ENCODE measurements at regions not wholly inside any gene's neighbourhood (a gene's known extent, or its start where the extent isn't known, plus 50 kb on each side); places are given as distances from the start of the nearest gene placed in this dataset.

GRCh38 chr13:76198568-76199163, 562.5 kb downstream of the LMO7 start:
- DNase-seq (ENCODE audit: low read depth): no peak

- DNase-seq (ENCODE audit: low read depth): no peak
Observed at GRCh38 chr13:76189882-76190519, 553.9 kb downstream of the LMO7 start.

GRCh38 chr13:76175961-76176725, 540.0 kb downstream of the LMO7 start:
- DNase-seq (ENCODE audit: low read depth): no peak

GRCh38 chr13:76168661-76169060, 532.5 kb downstream of the LMO7 start:
- DNase-seq (ENCODE audit: low read depth): no peak

GRCh38 chr13:76164290-76164689, 528.2 kb downstream of the LMO7 start:
- DNase-seq (ENCODE audit: low read depth): no peak

- no peak for DNase-seq (ENCODE audit: low read depth)
Observed at GRCh38 chr13:76163761-76164160, 527.6 kb downstream of the LMO7 start.

- DNase-seq (ENCODE audit: low read depth): no peak
Observed at GRCh38 chr13:76160961-76161925, 525.1 kb downstream of the LMO7 start.

- no peak for DNase-seq (ENCODE audit: low read depth)
Observed at GRCh38 chr13:76160506-76160905, 524.4 kb downstream of the LMO7 start.

GRCh38 chr13:76157926-76158325, 521.8 kb downstream of the LMO7 start:
- no peak for DNase-seq (ENCODE audit: low read depth)

GRCh38 chr13:76153239-76153638, 517.1 kb downstream of the LMO7 start:
- no peak for DNase-seq (ENCODE audit: low read depth)

GRCh38 chr13:76148926-76149325, 512.8 kb downstream of the LMO7 start:
- no peak for DNase-seq (ENCODE audit: low read depth)

- DNase-seq (ENCODE audit: low read depth): no peak
Observed at GRCh38 chr13:76148374-76148773, 512.2 kb downstream of the LMO7 start.

GRCh38 chr13:76132532-76132931, 496.4 kb downstream of the LMO7 start:
- DNase-seq (ENCODE audit: low read depth): no peak

GRCh38 chr13:76131551-76131950, 495.4 kb downstream of the LMO7 start:
- no peak for DNase-seq (ENCODE audit: low read depth)

- DNase-seq (ENCODE audit: low read depth): no peak
Observed at GRCh38 chr13:76129305-76130000, 493.3 kb downstream of the LMO7 start.

GRCh38 chr13:76127922-76128321, 491.8 kb downstream of the LMO7 start:
- no peak for DNase-seq (ENCODE audit: low read depth)

- DNase-seq (ENCODE audit: low read depth): no peak
Observed at GRCh38 chr13:76123548-76123947, 487.4 kb downstream of the LMO7 start.

- DNase-seq (ENCODE audit: low read depth): no peak
Observed at GRCh38 chr13:76116751-76117360, 480.7 kb downstream of the LMO7 start.

- no peak for DNase-seq (ENCODE audit: low read depth)
Observed at GRCh38 chr13:76106763-76107162, 470.6 kb downstream of the LMO7 start.

GRCh38 chr13:76094645-76095044, 458.5 kb downstream of the LMO7 start:
- DNase-seq (ENCODE audit: low read depth): no peak

GRCh38 chr13:76091076-76091475, 454.9 kb downstream of the LMO7 start:
- no peak for DNase-seq (ENCODE audit: low read depth)
